Tibial nerve (tissue), 4 donors: ENCODE measurements at regions not wholly inside any gene's neighbourhood (a gene's known extent, or its start where the extent isn't known, plus 50 kb on each side); places are given as distances from the start of the nearest gene placed in this dataset.

Experiments used
- EP300 ChIP-seq, 2 donors: sonication (generic); formaldehyde crosslinking; IDR thresholded peaks; one replicate each; pipeline ENCODE4 v1.6.1; 2017; ENCODE audit warnings: antibody characterized with exemption in 2 of 2, mild to moderate bottlenecking in 1 of 2
- POLR2A ChIP-seq, 2 donors: fragments of 450-650 bp; IDR thresholded peaks; one replicate each; pipeline ENCODE4 v1.6.1; 2017; ENCODE audit warnings: antibody characterized with exemption in 2 of 2, mild to moderate bottlenecking in 2 of 2, moderate library complexity in 2 of 2
- TF ChIP-seq, protein P1 (sequence below), 5 experiments: fragments of 200-600 bp in 3 of 5; fragments of 450-650 bp in 2 of 5; sonication (generic) in 3 of 5; IDR thresholded peaks; one replicate each; pipeline ENCODE4 v1.5.1; 2016 to 2019; ENCODE audit warnings: antibody characterized with exemption in 5 of 5, mild to moderate bottlenecking in 3 of 5, moderate library complexity in 2 of 5

- TF ChIP-seq, protein P1, sequence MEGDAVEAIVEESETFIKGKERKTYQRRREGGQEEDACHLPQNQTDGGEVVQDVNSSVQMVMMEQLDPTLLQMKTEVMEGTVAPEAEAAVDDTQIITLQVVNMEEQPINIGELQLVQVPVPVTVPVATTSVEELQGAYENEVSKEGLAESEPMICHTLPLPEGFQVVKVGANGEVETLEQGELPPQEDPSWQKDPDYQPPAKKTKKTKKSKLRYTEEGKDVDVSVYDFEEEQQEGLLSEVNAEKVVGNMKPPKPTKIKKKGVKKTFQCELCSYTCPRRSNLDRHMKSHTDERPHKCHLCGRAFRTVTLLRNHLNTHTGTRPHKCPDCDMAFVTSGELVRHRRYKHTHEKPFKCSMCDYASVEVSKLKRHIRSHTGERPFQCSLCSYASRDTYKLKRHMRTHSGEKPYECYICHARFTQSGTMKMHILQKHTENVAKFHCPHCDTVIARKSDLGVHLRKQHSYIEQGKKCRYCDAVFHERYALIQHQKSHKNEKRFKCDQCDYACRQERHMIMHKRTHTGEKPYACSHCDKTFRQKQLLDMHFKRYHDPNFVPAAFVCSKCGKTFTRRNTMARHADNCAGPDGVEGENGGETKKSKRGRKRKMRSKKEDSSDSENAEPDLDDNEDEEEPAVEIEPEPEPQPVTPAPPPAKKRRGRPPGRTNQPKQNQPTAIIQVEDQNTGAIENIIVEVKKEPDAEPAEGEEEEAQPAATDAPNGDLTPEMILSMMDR (IDR thresholded peaks at IDR 0.05): no peak
- TF ChIP-seq POLR2A (IDR thresholded peaks at IDR 0.05) (no peak), EP300 (IDR thresholded peaks at IDR 0.05) (no peak)
These were observed 94.6 kb upstream of the TAS2R1 start for GRCh38 chr5:9724707-9725106.
